ENCODE measurements at regions not wholly inside any gene's neighbourhood (a gene's known extent, or its start where the extent isn't known, plus 50 kb on each side); places are given as distances from the start of the nearest gene placed in this dataset.

DNA sequence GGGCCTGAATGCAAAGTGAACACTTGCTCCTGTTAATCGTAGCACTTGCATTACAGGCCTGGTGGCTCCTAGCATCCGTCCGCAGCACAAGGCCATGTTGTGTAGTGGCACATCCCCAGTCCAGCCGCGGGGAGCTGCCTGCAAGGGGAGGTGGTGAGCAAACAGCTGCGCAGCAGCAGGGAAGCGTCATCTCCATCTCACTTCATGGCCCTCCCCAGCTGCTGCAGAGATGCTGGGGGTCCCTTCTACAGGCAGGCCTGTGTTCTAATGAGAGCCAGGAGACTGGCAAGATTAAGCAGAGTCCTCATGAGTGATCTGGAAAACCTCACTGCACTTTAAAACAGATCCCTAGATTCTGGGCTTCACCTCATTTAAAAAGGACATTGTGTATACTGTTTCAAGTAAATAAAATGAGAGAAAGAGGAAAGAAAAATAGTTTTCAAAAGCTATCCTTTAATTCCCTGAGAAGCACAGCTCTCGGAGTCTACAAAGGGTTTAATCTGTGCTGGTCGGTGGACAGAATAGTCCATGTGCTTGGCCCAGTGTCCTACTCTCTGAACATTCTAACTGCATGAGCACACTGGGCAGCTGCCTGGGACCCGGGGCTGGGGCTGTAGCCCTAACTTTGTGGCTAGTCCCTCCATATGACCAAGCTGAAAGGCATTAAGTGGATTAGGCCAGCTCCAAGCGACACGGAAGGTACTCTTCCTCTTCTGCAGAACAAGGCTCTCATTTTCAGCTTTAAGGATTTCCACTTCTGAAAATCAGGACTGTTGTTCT lies 125.8 kb downstream of the LY86 start:
- Histone ChIP-seq H3K27me3 (ENCODE audit: control insufficient read depth in 3 of 3, insufficient read depth in 3 of 3, low read length in 2 of 3) (no peaks in the 10 kb centered on the region), H3K9me3 (ENCODE audit: control insufficient read depth in 4 of 4, insufficient read depth in 3 of 4, low read length in 3 of 4) (no peaks in the 10 kb centered on the region), H3K4me1 (ENCODE audit: control insufficient read depth in 5 of 5, insufficient read depth in 5 of 5, low read length in 5 of 5) (peaks cover 8 to 31% (median 12%) of the 10 kb centered on the region in 5 donors), H3K9ac (ENCODE audit: insufficient read depth in 1 of 2, low read length in 2 of 2) (no peak overlapping the region), H3K36me3 (ENCODE audit: control insufficient read depth in 4 of 4, insufficient read depth in 4 of 4, low read length in 4 of 4) (no peaks in the 10 kb centered on the region), H3K4me3 (no peak overlapping the region), H3K27ac (ENCODE audit: low read depth in 1 of 2, low read length in 1 of 2) (peak overlapping the region in 1 of 2 donors; percentile 23)
- ATAC-seq (ENCODE audit: insufficient read depth, low FRiP score) (no peak), DNase-seq (peak; percentile 85 to 92 (median 87))
- 77 to 78% methylated on average over 12 of the region's 12 CpGs for WGBS, 2 donors
- TF ChIP-seq, protein P1, sequence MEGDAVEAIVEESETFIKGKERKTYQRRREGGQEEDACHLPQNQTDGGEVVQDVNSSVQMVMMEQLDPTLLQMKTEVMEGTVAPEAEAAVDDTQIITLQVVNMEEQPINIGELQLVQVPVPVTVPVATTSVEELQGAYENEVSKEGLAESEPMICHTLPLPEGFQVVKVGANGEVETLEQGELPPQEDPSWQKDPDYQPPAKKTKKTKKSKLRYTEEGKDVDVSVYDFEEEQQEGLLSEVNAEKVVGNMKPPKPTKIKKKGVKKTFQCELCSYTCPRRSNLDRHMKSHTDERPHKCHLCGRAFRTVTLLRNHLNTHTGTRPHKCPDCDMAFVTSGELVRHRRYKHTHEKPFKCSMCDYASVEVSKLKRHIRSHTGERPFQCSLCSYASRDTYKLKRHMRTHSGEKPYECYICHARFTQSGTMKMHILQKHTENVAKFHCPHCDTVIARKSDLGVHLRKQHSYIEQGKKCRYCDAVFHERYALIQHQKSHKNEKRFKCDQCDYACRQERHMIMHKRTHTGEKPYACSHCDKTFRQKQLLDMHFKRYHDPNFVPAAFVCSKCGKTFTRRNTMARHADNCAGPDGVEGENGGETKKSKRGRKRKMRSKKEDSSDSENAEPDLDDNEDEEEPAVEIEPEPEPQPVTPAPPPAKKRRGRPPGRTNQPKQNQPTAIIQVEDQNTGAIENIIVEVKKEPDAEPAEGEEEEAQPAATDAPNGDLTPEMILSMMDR (IDR thresholded peaks at IDR 0.05; ENCODE audit: control extremely low read depth, extremely low read depth), result no peak

DNA sequence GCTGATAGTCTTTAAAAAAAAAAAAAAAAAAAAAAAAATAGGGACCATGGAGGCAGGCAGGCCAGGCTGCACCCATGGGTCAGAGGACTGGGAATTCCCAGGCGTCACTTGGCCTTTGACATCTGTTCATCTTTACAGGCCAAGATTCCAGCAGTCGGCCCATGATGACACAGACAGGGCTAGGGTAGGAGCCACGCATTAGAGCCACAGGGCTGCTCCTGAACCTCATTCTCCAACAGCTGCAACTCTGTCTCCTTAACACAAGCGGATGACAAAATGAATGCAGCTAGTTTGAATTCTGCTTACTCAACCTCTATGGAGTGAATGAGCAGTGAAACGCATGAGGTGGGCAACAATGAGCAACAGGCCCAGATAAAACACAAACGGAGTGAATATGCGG lies 126.4 kb downstream of the LY86 start:
- 85 to 90% methylated on average over 7 of the region's 7 CpGs for WGBS, 2 donors
- H3K4me3 ChIP-seq, result no peak overlapping the region
- no peaks in the 10 kb centered on the region for H3K36me3 ChIP-seq (ENCODE audit: control insufficient read depth in 4 of 4, insufficient read depth in 4 of 4, low read length in 4 of 4)
- TF ChIP-seq, protein P1 (IDR thresholded peaks at IDR 0.05; ENCODE audit: control extremely low read depth, extremely low read depth), result no peak
- H3K4me1 ChIP-seq (ENCODE audit: control insufficient read depth in 5 of 5, insufficient read depth in 5 of 5, low read length in 5 of 5), result peaks cover 8 to 31% (median 12%) of the 10 kb centered on the region in 5 donors
- no peak overlapping the region for H3K9ac ChIP-seq (ENCODE audit: insufficient read depth in 1 of 2, low read length in 2 of 2)
- no peaks in the 10 kb centered on the region for H3K9me3 ChIP-seq (ENCODE audit: control insufficient read depth in 4 of 4, insufficient read depth in 3 of 4, low read length in 3 of 4)
- ATAC-seq (ENCODE audit: insufficient read depth, low FRiP score), result no peak
- no peaks in the 10 kb centered on the region for H3K27me3 ChIP-seq (ENCODE audit: control insufficient read depth in 3 of 3, insufficient read depth in 3 of 3, low read length in 2 of 3)
- DNase-seq, result peak in 2 of 3 donors; percentile 59 to 67
- H3K27ac ChIP-seq (ENCODE audit: low read depth in 1 of 2, low read length in 1 of 2), result no peak overlapping the region

DNA sequence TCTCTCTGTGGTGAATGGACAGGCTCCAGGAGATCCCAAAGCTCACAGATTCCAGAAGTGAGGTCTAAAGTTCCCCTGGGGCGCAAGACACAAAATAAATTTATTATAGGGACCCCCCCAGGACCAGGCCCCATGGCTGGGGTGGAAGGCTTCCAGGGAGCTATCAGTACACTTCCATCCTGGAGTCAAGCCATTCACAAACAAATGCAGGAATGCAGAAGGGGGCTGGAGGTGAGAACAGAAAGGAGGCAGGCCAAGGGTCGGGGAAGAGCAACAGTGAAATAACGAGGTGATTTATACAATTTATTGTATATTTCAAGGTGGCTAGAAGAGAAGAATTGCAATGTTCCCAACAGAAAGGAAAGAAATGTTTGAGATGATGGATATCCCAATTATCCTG lies 126.9 kb downstream of the LY86 start:
- no peak overlapping the region for H3K9ac ChIP-seq (ENCODE audit: insufficient read depth in 1 of 2, low read length in 2 of 2)
- WGBS, 2 donors, result 73 to 84% methylated on average over 3 of the region's 3 CpGs
- ATAC-seq (ENCODE audit: insufficient read depth, low FRiP score) (no peak), DNase-seq (no peak)
- H3K4me1 ChIP-seq (ENCODE audit: control insufficient read depth in 5 of 5, insufficient read depth in 5 of 5, low read length in 5 of 5), result peaks cover 8 to 31% (median 12%) of the 10 kb centered on the region in 5 donors
- H3K27ac ChIP-seq (ENCODE audit: low read depth in 1 of 2, low read length in 1 of 2), result no peak overlapping the region
- TF ChIP-seq, protein P1 (IDR thresholded peaks at IDR 0.05; ENCODE audit: control extremely low read depth, extremely low read depth), result no peak
- H3K9me3 ChIP-seq (ENCODE audit: control insufficient read depth in 4 of 4, insufficient read depth in 3 of 4, low read length in 3 of 4), result no peaks in the 10 kb centered on the region
- no peaks in the 10 kb centered on the region for H3K36me3 ChIP-seq (ENCODE audit: control insufficient read depth in 4 of 4, insufficient read depth in 4 of 4, low read length in 4 of 4)
- no peak overlapping the region for H3K4me3 ChIP-seq
- H3K27me3 ChIP-seq (ENCODE audit: control insufficient read depth in 3 of 3, insufficient read depth in 3 of 3, low read length in 2 of 3), result no peaks in the 10 kb centered on the region

Measured in lung (tissue), 11 donors.